8988T (cell line): ENCODE measurements at regions not wholly inside any gene's neighbourhood (a gene's known extent, or its start where the extent isn't known, plus 50 kb on each side); places are given as distances from the start of the nearest gene placed in this dataset.

ENCODE experiments used
- DNase-seq: peaks from one replicate; pipeline ENCODE4 v3.0.0; 2011

GRCh38 chr12:127300753-127301152 is 966.2 kb upstream of the TMEM132C start:
- no peak for DNase-seq

GRCh38 chr12:127301876-127302275 is 965.1 kb upstream of the TMEM132C start:
- DNase-seq: no peak

- DNase-seq: no peak
Observed at GRCh38 chr12:127304751-127305725, 961.9 kb upstream of the TMEM132C start.

- no peak for DNase-seq
Observed at GRCh38 chr12:127306604-127307215, 960.3 kb upstream of the TMEM132C start.

GRCh38 chr12:127307528-127307927 is 959.4 kb upstream of the TMEM132C start:
- DNase-seq: no peak

- DNase-seq: no peak
Observed at GRCh38 chr12:127308148-127308547, 958.8 kb upstream of the TMEM132C start.

- DNase-seq: no peak
Observed at GRCh38 chr12:127310548-127310947, 956.4 kb upstream of the TMEM132C start.

GRCh38 chr12:127311720-127312364 is 955.1 kb upstream of the TMEM132C start:
- DNase-seq: no peak

GRCh38 chr12:127324681-127325080 is 942.3 kb upstream of the TMEM132C start:
- DNase-seq: no peak

- no peak for DNase-seq
Observed at GRCh38 chr12:127327986-127328385, 939.0 kb upstream of the TMEM132C start.

GRCh38 chr12:127328867-127329266 is 938.1 kb upstream of the TMEM132C start:
- no peak for DNase-seq

- no peak for DNase-seq
Observed at GRCh38 chr12:127334365-127334764, 932.6 kb upstream of the TMEM132C start.

- DNase-seq: no peak
Observed at GRCh38 chr12:127334912-127335644, 931.9 kb upstream of the TMEM132C start.

- DNase-seq: no peak
Observed at GRCh38 chr12:127336416-127336815, 930.6 kb upstream of the TMEM132C start.

GRCh38 chr12:127339065-127339464 is 927.9 kb upstream of the TMEM132C start:
- DNase-seq: no peak

GRCh38 chr12:127340381-127340780 is 926.6 kb upstream of the TMEM132C start:
- no peak for DNase-seq

- no peak for DNase-seq
Observed at GRCh38 chr12:127342861-127343260, 924.1 kb upstream of the TMEM132C start.

- no peak for DNase-seq
Observed at GRCh38 chr12:127343940-127344339, 923.0 kb upstream of the TMEM132C start.

- no peak for DNase-seq
Observed at GRCh38 chr12:127351481-127352010, 915.4 kb upstream of the TMEM132C start.

GRCh38 chr12:127355061-127355841 is 911.7 kb upstream of the TMEM132C start:
- no peak for DNase-seq

- DNase-seq: no peak
Observed at GRCh38 chr12:127358888-127359287, 908.1 kb upstream of the TMEM132C start.

- no peak for DNase-seq
Observed at GRCh38 chr12:127360580-127360979, 906.4 kb upstream of the TMEM132C start.
